Brain microvascular endothelial cell (primary cell): ENCODE measurements at regions not wholly inside any gene's neighbourhood (a gene's known extent, or its start where the extent isn't known, plus 50 kb on each side); places are given as distances from the start of the nearest gene placed in this dataset.

Source experiments
- DNase-seq: peaks from one replicate; pipeline ENCODE4 v3.0.0-alpha.2; 2020
- H3K27ac ChIP-seq: fragments of 250-450 bp; sonication (Bioruptor Pico); 2 replicates; pipeline ENCODE4 v1.5.1; 2020; ENCODE audit warnings: mild to moderate bottlenecking, moderate library complexity
- H3K27me3 ChIP-seq: fragments of 250-450 bp; sonication (Bioruptor Pico); replicated peaks from 2 replicates; pipeline ENCODE4 v1.5.1; 2020; ENCODE audit warnings: mild to moderate bottlenecking
- H3K36me3 ChIP-seq: fragments of 250-450 bp; sonication (Bioruptor Pico); replicated peaks from 2 replicates; pipeline ENCODE4 v1.5.1; 2020; ENCODE audit warnings: mild to moderate bottlenecking
- H3K4me3 ChIP-seq: 2 replicates; pipeline ENCODE4 v1.5.1; 2011; ENCODE audit warnings: low read depth, mild to moderate bottlenecking, control low read depth, low read length, moderate library complexity
- CTCF ChIP-seq: IDR thresholded peaks from 2 replicates; pipeline ENCODE4 v1.5.1; 2011; ENCODE audit warnings: low read depth, mild to moderate bottlenecking, moderate library complexity, low read length, control low read depth, inconsistent platforms; ENCODE audit errors: missing control alignments
- in situ Hi-C: cut with HindIII; loops from 2 replicates; pipeline ENCODE4 v1.10.0; 2017; ENCODE audit warnings: low sequenced_read_pairs, low pct_ligation_motif_present

- no peaks in the 10 kb centered on the region for H3K27me3 ChIP-seq
- no peak overlapping the region for H3K4me3 ChIP-seq
- H3K36me3 ChIP-seq = no peaks in the 10 kb centered on the region
- H3K27ac ChIP-seq = no peak overlapping the region
- no peak for DNase-seq
- in situ Hi-C loops = no loop called here
- TF ChIP-seq CTCF = no peak
Measured at GRCh38 chr10:10489805-10490571, 527.7 kb upstream of the CELF2 start.

- no peak overlapping the region for H3K27ac ChIP-seq
- no peak for DNase-seq
- no peak for TF ChIP-seq CTCF
- in situ Hi-C loops = no loop called here
- H3K4me3 ChIP-seq = no peak overlapping the region
- H3K36me3 ChIP-seq = no peaks in the 10 kb centered on the region
- H3K27me3 ChIP-seq = no peaks in the 10 kb centered on the region
Measured at GRCh38 chr10:10490581-10490980, 527.1 kb upstream of the CELF2 start.

GRCh38 chr10:10492420-10492819 lies 525.3 kb upstream of the CELF2 start:
- no peak overlapping the region for H3K4me3 ChIP-seq
- no peak overlapping the region for H3K27ac ChIP-seq
- no peaks in the 10 kb centered on the region for H3K36me3 ChIP-seq
- no peak for DNase-seq
- no peaks in the 10 kb centered on the region for H3K27me3 ChIP-seq
- TF ChIP-seq CTCF = no peak
- in situ Hi-C loops = no loop called here

GRCh38 chr10:10493833-10494232 lies 523.8 kb upstream of the CELF2 start:
- DNase-seq = no peak
- Histone ChIP-seq H3K27ac (no peak overlapping the region), H3K4me3 (no peak overlapping the region), H3K27me3 (no peaks in the 10 kb centered on the region), H3K36me3 (no peaks in the 10 kb centered on the region)
- no peak for TF ChIP-seq CTCF
- in situ Hi-C loops = no loop called here

- Histone ChIP-seq H3K27me3 (no peaks in the 10 kb centered on the region), H3K27ac (no peak overlapping the region), H3K4me3 (no peak overlapping the region), H3K36me3 (no peaks in the 10 kb centered on the region)
- no peak for TF ChIP-seq CTCF
- in situ Hi-C loops = no loop called here
- DNase-seq = no peak
Measured at GRCh38 chr10:10497245-10497644, 520.4 kb upstream of the CELF2 start.

GRCh38 chr10:10498781-10499180 lies 518.9 kb upstream of the CELF2 start:
- H3K4me3 ChIP-seq = no peak overlapping the region
- in situ Hi-C loops = no loop called here
- no peak overlapping the region for H3K27ac ChIP-seq
- no peak for DNase-seq
- H3K36me3 ChIP-seq = no peaks in the 10 kb centered on the region
- no peaks in the 10 kb centered on the region for H3K27me3 ChIP-seq
- no peak for TF ChIP-seq CTCF
